B cell (primary cell): ENCODE measurements at regions not wholly inside any gene's neighbourhood (a gene's known extent, or its start where the extent isn't known, plus 50 kb on each side); places are given as distances from the start of the nearest gene placed in this dataset.

ENCODE experiments used
- CTCF ChIP-seq: fragments of 200-600 bp; IDR thresholded peaks from one replicate; pipeline ENCODE4 v1.8.0; 2022; ENCODE audit warnings: antibody characterized with exemption, mild to moderate bottlenecking
- EZH2 ChIP-seq: IDR thresholded peaks from 2 replicates; pipeline ENCODE4 v1.6.1; 2012; ENCODE audit warnings: borderline replicate concordance, low read depth, mild to moderate bottlenecking, moderate library complexity, low read length; ENCODE audit not compliant: insufficient read depth, poor library complexity, severe bottlenecking

- TF ChIP-seq CTCF: no peak
- no peak for TF ChIP-seq EZH2
Observed at GRCh38 chr15:87730706-87731105, 525.8 kb downstream of the NTRK3 start.
